ENCODE measurements at regions not wholly inside any gene's neighbourhood (a gene's known extent, or its start where the extent isn't known, plus 50 kb on each side); places are given as distances from the start of the nearest gene placed in this dataset.
A peak's percentile ranks its signal among the peaks of the same experiment; 100 is the strongest.
"Not testable (repeated sequence)": the region's sequence is repeated elsewhere in the genome, so short reads cannot be mapped to it uniquely, and the experiment has no call there.

DNA sequence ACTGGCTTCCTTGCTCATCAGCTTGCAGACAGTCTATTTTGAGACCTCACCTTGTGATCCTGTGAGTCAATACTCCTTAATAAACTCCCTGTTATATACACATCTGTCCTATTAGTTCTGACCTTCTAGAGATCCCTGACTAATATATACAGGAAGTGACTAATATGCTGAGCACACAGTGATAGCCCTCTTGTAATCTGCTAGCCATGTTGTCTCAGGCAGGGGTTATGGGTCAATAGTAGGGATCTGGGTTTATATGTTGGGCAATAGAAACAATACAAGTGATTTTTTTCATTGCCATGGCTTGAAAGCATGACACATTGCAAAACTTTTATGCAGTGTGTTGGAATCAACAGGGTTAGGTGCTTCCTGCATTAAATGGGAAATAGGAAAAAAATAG is 562.2 kb downstream of the GALC start:
- peak; percentile 49 for DNase-seq (ENCODE audit: low read depth)

DNA sequence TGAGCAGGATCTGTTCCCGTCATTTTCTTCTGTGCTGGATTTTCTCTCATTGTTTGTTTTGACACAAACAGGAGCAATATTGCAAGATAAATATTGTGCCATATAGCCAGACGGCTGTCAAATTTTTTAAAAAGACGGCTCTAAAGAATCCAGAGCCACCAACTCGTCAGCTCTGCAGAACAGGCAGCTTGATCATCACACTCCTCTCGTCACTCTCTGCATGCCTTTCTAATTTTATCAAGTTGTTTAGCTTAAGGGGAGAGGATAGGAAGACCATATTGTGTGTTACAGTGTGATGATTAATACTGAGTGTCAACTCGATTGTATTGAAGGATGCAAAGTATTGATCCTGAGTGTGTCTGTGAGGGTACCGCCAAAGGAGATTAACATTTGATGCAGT is 562.8 kb downstream of the GALC start:
- no peak for DNase-seq (ENCODE audit: low read depth)

DNA sequence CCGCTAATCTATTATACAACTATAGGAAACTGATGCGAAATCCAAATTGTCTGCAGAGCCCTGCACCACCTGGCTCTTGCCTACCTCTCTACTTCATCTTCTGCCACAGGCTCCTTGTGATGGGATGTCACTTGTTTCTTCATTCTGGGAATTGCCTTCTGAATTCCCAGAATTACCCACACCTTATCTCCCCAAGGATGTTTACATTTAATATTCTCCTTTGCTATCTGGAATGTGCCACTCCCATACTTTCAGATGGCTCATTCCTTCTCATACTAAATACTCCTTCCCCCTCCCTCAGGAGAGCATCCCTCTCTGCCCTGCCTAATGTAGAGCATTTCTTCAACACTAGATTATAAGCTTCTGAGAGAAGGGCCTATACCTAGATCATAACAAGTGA is 573.1 kb downstream of the GALC start:
- DNase-seq (ENCODE audit: low read depth) = no peak

DNA sequence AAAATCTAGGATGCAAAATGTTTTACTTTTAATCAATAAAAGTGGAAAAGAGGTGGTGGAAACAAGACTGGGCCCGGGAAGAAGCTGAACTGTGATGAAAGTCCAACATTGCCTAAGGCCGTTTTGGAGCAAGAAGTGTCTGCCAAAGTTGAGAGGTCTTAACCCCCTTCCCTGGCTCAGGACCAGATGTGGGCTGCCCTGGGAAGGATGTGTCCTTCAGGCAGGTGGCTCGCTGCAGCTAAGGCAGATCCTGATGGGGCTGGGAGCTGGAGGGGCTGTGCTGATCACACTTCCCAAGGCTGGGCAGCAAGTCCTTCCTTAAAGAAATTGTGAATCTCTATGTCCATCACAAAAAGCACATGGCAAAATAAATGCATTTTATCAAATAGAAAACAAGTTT is 581.6 kb downstream of the GALC start:
- DNase-seq (ENCODE audit: low read depth) = no peak

DNA sequence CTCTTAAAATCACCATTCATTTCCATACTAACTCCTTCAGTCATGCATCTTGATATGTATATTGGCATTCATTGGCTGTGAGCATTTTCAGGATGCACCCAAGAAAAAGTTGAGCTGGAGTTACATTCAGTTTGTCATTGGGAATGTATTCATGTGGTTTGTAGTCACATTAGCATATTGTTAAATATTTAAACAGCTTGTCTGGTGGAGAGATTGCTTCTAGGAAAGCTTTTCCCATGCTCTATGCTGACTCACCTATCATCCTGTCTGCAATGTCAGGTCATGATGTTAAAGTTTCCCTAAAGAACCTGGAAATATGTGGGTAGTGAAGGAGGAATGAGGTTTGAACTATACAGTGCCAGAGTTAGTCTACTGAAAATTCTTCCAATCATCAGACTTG is 583.6 kb downstream of the GALC start:
- no peak for DNase-seq (ENCODE audit: low read depth)

DNA sequence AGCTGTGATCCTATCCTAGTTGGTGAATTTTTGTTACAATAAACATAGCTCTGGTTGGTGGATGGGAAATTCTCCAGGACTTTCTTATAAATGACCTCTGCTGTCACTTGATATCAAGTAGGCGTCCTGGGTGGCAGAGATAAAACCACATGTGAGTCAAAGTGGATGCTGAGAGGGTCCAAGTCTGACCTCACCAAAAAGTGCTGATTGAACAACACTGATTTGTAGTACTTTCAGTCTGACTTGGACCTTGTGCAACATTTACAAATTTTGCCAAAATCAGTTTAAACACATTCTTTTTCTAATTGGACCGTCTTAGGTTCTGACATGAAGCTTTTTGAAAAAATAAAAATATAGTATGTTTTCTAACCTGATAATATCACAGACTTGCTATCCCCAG is 585.6 kb downstream of the GALC start:
- no peak for DNase-seq (ENCODE audit: low read depth)

DNA sequence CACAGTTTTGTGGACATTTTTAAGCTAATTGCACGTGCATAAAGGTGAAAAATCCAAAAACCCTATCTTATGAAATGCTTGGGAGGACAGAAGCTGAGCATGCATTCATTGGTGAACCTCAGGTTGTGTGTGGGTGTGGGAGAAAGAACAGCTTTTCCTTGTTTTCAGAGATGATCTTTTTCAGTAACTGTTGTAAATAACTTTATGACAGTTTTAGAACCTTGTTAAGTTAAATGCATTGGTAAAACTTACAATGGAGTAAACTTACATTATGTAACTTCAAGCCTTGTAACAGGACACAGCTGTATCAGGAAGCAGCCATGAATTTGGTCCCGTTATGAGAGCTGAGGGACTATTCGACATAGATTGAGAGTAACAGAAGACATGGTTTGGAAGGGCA is 587.4 kb downstream of the GALC start:
- DNase-seq (ENCODE audit: low read depth) = no peak

DNA sequence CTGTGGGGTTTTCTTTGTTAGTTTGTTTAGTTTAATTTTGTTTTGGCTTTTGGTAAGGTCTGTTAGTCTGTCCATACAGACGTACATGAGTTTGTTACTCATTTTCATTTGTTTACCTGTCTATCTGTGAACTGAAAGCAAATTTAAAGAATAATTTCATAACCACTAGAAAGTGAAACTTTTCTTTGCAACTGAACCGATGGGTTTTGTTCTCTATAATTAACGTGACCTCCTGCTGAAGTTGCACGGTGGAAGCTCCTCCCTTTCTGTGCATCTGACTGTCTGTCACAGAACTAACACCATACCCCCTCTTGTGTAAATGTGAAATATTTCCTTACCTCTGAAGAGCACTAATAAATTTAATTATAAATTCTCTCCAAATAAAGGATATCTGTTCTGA is 595.5 kb downstream of the GALC start:
- DNase-seq (ENCODE audit: low read depth) = no peak

DNA sequence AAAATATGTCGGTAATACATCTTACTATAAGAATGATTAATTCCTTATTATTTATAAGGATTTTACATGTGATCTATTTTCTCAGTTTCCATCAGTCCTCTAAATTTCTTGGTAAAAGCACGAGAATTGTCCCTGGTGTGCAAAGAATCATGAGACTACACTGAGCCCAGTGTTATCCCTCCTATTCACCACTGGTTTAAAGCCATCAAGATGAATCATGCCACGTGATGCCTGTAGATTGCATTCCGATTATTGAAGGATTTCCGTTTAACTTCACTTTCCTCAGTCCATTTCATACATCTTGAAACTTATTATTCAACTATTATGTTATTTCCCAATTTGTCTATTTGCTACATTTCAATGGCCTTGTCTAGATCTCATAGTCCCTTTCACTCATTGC is 601.9 kb downstream of the GALC start:
- no peak for DNase-seq (ENCODE audit: low read depth)

DNA sequence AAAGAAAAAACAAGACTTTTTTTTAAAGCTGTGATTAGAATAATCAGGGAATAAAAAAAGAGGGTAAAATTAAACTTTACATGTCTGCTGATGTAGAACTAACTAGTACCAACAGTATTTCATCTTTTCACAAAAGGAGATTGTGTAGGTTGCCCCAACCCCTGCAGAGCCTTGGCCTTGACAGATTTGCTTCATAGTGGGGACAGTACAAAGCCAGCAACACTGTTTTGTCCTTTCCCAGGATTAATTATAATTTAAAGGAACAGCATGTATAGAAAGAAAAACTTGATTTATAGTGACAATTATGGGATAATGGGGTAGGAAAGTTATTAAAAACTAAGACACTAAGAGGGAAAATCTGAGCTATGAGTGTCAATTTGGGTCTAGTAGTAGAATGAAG is 604.0 kb downstream of the GALC start:
- DNase-seq (ENCODE audit: low read depth) = no peak

DNA sequence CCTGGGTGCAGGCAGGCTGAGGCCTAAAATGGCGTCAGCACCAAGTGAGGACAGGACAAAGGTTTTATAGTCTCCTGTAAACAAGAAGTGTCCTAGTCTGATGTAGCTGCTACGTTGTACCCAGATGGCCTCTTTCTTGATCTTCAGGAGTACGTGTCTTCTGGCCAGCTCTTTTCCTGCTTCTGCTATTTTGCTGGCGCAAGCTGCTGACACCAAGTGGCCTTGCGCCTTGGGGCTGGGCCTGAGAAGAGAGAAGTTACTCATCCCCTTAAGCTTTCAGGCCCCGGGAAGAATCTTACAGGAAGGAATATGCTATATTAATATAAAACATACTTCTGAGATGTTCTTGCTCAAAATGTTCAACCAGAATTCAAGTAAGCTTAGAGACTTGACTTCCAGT is 605.2 kb downstream of the GALC start:
- no peak for DNase-seq (ENCODE audit: low read depth)

DNA sequence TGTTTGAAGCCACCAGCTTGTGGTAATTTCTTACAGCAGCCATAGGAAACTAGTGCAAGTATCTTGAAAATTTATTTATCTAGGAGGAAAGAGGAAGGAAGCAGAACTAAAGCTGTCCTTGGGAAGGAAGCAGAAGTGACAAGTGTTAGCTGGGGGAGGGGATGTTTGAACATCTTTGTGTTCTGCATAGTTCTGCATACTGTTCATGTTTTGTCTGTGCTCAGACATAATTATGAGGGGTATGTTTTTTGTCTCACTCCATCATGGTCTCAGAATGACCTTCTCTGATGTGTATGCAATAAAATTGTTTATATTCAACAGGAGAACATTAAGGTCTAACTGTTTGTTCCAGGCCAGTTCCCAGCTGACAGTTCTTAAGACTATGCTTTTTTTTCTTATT is 606.5 kb downstream of the GALC start:
- DNase-seq (ENCODE audit: low read depth) = no peak

DNA sequence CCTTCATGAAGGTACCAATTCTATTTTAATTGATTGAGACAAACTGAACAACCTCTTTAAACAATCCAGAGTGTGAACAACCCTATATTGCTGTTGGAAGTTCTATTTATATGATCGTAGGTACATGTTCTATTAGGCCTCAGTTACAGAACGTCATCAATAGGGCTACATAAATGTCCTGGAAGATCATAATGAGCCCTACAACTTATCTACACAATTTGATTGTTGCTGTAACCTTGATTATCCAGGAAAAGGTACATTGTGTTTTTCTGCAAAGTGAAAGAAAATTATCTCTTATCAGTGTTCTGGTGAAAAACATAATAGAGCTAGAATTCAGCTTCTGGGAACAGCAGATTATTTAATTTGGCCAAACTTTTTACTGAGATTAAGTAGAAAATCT is 612.9 kb downstream of the GALC start:
- DNase-seq (ENCODE audit: low read depth) = no peak

DNA sequence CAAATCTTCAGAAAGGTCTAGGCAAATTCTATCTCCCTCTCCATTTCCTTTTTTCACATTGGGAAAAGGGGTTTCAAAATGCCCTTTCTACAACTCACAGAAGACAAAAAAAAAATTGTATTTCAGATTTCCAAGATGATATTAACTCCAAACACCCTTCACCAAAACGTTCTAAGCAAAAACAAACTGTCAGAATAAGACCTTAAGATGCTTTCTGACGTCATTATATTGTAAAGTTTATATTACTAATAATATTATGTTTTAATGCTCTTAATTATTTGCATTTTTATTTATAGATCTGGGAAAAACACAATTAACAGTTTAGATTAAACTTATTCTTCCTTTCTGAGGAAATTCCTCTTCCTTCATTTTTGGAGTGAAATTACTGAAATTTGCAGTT is 624.2 kb downstream of the GALC start:
- no peak for DNase-seq (ENCODE audit: low read depth)

DNA sequence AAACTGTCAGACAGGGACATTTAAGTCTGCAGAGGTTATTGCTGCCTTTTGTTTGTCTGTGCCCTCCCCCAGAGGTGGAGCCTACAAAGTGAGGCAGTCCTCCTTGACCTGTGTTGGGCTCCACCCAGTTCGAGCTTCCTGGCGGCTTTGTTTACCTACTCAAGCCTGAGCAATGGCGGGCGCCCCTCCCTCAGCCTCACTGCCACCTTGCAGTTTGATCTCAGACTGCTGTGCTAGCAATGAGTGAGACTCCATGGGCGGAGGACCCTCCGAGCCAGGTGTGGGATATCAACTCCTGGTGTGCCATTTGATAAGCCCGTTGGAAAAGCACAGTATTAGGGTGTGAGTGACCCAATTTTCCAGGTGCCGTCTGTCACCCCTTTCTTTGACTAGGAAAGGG is 632.7 kb downstream of the GALC start:
- not testable (repeated sequence) for DNase-seq (ENCODE audit: low read depth)

DNA sequence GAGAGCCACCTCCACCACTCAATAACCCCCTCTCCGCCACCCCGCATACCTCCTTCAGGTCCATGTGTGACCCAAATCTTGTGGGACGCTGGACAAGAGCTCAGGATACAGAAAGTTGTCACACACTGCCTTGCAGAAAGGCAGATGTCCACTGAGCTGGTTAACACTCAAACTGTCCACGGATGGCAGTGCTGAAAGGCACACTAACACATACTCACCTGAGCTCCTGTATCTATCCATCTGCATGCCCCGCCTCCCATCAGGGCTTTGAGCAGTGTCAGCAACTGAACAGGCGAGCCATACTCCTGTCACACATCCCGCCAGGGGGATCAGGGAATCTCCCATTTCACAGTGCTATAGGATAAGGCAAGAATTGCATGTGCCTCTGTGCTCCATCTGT is 642.0 kb downstream of the GALC start:
- DNase-seq (ENCODE audit: low read depth) = no peak

DNA sequence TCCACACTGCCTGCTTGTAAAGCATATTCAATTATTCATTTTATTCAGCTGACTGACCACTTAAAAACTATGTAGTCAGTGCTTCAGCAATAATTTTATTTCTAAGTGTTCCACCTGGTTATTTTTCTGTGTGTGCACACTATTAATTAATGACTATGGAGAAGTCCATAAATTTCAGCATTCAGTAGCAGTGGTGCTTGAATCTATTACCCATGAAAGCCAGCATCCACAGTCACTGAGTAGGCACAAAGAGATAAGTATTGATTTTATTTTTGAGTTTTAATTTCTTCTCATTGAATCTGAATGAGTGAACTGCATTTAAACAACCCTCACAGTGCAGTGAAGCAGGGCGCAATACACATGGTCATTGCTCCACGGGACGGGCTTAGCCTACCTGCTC is 643.1 kb downstream of the GALC start:
- no peak for DNase-seq (ENCODE audit: low read depth)

DNA sequence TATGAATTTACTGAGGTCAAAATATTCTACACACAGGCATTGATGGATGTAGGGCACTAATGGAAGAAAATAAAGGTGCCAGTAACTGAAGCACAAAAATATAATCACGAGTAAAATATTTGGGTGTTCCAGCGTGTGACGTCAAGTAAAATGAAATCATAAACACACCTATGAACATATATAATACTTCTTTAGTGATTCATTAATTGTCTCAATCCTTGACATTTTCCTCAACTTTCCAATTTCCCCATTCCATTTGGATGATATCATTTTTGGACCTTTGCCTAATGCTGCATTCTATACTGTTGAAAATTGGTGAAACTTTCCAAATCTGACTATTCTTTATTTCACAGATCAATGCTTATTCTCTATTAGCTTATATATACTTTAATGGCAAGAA is 649.3 kb downstream of the GALC start:
- DNase-seq (ENCODE audit: low read depth) = no peak

DNA sequence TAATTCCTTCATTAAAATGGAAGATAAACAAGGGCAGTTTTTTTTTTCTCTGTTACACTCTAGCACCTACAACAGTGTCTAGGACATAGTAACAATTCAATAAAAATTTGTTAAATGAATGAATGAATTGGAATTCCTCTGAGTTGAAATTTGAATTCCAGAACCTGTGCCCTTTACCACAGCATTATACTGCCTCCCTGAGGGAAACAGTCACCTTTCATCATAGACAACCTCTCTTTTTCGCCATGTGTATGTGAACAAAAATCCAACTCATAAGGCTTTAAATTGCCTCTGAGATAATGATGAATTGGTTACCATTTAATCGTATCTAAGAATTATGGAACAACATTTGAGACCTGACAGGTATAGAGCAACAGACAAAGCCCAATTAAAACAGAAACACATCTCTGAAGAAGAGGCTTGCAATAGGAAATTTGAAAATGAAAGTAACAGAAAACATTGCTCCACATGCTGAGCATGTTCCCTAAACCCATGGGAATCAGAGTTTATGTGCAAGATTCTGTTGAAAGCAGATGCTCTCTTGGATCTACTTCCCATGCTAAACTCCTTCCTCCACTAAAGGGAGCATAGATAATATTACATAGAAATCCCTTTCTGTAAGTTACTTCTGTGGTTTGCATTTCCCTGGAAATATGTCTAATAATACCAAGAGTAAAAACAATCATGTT is 657.8 kb downstream of the GALC start:
- no peak for DNase-seq (ENCODE audit: low read depth)

DNA sequence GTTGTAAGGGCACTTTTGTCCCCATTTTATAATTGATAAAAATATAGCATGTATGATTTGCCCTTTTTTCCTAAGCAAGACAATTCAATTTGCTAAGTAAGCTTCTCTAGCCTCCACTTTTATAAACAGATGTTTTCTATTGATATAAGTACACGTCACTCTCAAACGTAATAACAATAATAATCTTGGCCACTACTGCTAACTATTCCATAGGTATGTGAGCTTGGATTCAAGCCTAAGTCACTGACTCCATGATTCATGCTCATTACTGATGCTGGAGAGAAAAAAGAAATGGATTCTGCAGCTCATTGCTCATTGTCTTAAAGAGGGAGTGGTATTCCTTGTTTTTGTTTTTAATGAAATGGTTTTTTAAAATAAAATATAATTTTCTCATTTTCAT is 661.0 kb downstream of the GALC start:
- DNase-seq (ENCODE audit: low read depth) = peak; percentile 21

DNA sequence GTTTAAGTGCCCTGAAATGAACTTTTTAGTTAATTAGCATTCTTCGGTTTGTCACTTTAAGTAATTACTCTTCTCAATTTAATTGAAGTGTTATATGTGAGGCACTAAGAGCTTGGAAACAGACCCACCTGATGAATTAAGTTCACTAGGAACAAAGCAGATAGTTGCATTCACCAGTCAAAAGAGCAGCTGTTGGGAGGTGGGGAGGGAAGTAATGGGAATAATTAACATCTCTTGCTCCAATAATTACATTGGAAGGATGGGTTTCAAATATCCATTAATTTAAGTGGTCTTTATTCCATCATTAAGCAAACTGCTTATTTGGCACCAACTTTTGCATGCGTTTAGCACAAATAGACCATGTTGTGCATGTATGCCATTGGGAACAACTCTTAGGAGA is 667.2 kb downstream of the GALC start:
- DNase-seq (ENCODE audit: low read depth) = no peak

DNA sequence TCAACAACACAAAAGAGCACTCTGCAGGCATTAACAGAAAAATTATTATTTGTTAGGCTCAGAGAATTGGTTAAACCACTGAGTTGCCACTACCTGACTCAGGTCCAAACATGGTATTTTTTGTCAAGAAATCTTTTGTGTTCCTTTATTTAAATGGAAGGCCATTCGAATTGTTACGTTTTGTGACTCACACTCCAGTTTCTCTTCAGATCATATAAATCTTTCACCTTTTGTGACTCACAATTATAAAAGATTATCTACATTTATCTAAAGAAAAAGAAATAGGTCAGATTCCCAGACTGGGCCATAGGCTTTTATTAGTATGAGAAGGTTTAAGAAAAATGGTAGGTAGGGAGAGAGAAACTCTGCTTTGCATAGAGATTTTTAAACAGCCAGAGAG is 669.8 kb downstream of the GALC start:
- DNase-seq (ENCODE audit: low read depth) = no peak

DNA sequence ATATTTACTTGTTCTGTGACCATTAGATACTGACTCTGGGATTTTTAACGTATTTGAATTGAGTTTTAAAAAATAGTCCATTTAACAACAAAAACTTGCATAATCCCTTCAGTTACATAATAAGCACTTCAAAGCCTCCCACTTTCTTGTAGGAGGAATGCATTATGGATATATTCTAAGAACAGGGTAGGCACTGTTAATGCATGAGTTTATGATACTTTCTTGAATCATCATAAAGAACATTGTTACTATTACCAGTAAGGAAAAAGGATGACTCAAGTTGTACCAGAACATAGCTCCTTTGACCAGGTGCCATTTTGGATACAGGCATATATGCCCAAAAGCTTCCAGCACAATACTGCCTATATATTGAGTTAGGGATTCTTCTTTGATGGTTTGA is 671.4 kb downstream of the GALC start:
- no peak for DNase-seq (ENCODE audit: low read depth)

DNA sequence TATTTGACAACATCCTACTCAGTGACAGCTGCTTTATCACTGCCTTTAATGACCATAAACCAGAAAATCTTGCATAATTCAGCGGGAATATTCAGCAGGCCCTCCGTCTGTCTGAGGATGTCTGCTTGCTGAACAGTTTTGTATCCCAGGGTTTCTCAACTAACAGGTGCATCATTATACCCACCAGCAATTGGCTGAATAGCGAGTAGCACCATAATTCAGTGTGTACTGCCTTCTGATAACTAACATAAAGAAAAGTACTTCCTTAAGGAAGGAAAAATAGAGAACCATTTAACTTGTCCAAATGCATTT is 680.1 kb downstream of the GALC start:
- no peak for DNase-seq (ENCODE audit: low read depth)

Data from iris pigment epithelial cell (primary cell).